Endodermal cell (in vitro differentiated cells): ENCODE measurements at regions not wholly inside any gene's neighbourhood (a gene's known extent, or its start where the extent isn't known, plus 50 kb on each side); places are given as distances from the start of the nearest gene placed in this dataset.

Source experiments
- DNase-seq: peaks from one replicate; pipeline ENCODE4 v3.0.0-alpha.2; 2017
- H3K27ac ChIP-seq: 2 replicates; pipeline ENCODE4 v1.5.1; 2013; ENCODE audit warnings: mild to moderate bottlenecking, low read depth, low read length, moderate library complexity
- H3K27me3 ChIP-seq: 2 replicates; pipeline ENCODE4 v1.6.1; 2013; ENCODE audit warnings: mild to moderate bottlenecking, low read length, moderate library complexity; ENCODE audit not compliant: insufficient read depth, control insufficient read depth, poor library complexity, severe bottlenecking
- H3K36me3 ChIP-seq: 2 replicates; pipeline ENCODE4 v1.7.0; 2013; ENCODE audit warnings: mild to moderate bottlenecking, low read length, moderate library complexity; ENCODE audit not compliant: control insufficient read depth, insufficient read depth
- H3K4me1 ChIP-seq: one replicate; pipeline ENCODE4 v1.7.0; 2013; ENCODE audit warnings: low read length; ENCODE audit not compliant: control insufficient read depth, insufficient read depth
- H3K4me3 ChIP-seq: 2 replicates; pipeline ENCODE4 v1.5.1; 2013; ENCODE audit warnings: mild to moderate bottlenecking, low read length, moderate library complexity
- H3K9ac ChIP-seq: 2 replicates; pipeline ENCODE4 v1.6.1; 2013; ENCODE audit warnings: mild to moderate bottlenecking, low read length, moderate library complexity; ENCODE audit not compliant: poor library complexity, severe bottlenecking; ENCODE audit errors: extremely low read depth
- H3K9me3 ChIP-seq: 2 replicates; pipeline ENCODE4 v1.6.1; 2013; ENCODE audit warnings: mild to moderate bottlenecking, low read length, moderate library complexity; ENCODE audit not compliant: control insufficient read depth
- H3K27ac Mint-ChIP-seq: 2 replicates; pipeline ENCODE4 v1.8.0; 2020; ENCODE audit warnings: mixed read lengths
- H3K27me3 Mint-ChIP-seq: 2 replicates; pipeline ENCODE4 v1.8.0; 2021; ENCODE audit warnings: mild to moderate bottlenecking, mixed read lengths; ENCODE audit not compliant: insufficient read depth
- H3K36me3 Mint-ChIP-seq: 2 replicates; pipeline ENCODE4 v1.8.0; 2020; ENCODE audit warnings: low read depth, mixed read lengths
- H3K4me1 Mint-ChIP-seq: 2 replicates; pipeline ENCODE4 v1.8.0; 2020; ENCODE audit warnings: mixed read lengths
- H3K4me3 Mint-ChIP-seq: 2 replicates; pipeline ENCODE4 v1.8.0; 2020; ENCODE audit warnings: mild to moderate bottlenecking, moderate library complexity, mixed read lengths
- H3K9me3 Mint-ChIP-seq: 2 replicates; pipeline ENCODE4 v1.8.0; 2020; ENCODE audit warnings: mild to moderate bottlenecking, mixed read lengths
- WGBS, 2 experiments: methylation state at CpG; one replicate each; pipeline versions ENCODE4 v1.1.5 to v1.1.7; 2013; ENCODE audit warnings: missing lambda C conversion rate in 2 of 2, mixed read lengths in 1 of 2; ENCODE audit not compliant: insufficient coverage in 1 of 2, insufficient read length in 1 of 2; 5-methylcytosine and 5-hydroxymethylcytosine counted together
- TF ChIP-seq, protein P1 (sequence below): fragments of 200-600 bp; sonication (generic); conservative IDR thresholded peaks from 2 replicates; pipeline ENCODE4 v1.5.0; 2021; ENCODE audit warnings: antibody characterized with exemption, mild to moderate bottlenecking

DNA sequence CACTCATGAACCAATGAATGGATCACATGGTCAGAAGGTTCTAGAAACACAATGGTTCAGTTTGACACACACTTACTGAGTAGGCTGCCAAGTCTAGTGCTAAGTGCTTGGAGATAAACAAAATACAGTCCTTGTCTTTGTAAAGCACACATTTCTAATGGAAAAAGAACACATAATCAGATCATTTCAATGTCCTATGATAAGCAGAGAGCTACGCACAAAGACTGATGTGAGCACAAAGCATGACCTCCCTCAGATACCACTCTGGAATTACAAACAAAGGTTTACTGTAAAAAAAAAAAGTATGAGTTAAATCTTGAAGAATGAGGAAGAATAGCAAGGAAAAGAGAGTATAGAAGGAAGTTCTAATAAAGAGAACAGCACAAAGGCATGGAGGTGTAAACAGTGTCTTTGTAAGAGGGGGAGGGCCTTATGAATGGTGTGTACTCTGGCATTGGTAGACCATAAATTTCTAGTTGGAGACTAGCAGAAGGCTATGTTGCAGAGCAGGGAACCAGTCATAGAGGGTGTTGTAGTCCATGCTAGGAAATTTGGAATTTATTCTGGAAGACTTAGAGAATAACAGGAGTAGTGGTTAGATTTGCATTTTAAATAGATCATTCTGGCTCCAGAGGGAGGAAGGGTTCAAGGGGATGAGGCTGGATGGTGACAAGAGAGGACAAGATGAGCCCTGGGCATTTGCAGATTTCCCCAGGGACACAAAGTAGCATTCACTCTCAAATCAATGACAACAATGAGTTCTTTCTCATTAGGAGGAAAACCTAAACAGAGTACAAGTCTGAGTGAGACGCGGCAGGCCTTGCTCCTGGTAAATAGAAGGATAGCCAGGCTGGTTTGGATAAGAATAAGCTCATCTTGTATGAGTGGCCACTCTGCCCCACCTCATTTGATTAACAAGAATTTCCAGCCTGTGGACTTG lies 468.0 kb downstream of the TOX3 start:
- no peak for DNase-seq
- Mint-ChIP-seq H3K9me3 (no peaks in the 10 kb centered on the region), H3K27ac (no peak overlapping the region), H3K4me1 (no peaks in the 10 kb centered on the region), H3K36me3 (no peaks in the 10 kb centered on the region), H3K4me3 (no peak overlapping the region), H3K27me3 (no peaks in the 10 kb centered on the region)
- H3K9ac ChIP-seq: no peak overlapping the region
- TF ChIP-seq, protein P1, sequence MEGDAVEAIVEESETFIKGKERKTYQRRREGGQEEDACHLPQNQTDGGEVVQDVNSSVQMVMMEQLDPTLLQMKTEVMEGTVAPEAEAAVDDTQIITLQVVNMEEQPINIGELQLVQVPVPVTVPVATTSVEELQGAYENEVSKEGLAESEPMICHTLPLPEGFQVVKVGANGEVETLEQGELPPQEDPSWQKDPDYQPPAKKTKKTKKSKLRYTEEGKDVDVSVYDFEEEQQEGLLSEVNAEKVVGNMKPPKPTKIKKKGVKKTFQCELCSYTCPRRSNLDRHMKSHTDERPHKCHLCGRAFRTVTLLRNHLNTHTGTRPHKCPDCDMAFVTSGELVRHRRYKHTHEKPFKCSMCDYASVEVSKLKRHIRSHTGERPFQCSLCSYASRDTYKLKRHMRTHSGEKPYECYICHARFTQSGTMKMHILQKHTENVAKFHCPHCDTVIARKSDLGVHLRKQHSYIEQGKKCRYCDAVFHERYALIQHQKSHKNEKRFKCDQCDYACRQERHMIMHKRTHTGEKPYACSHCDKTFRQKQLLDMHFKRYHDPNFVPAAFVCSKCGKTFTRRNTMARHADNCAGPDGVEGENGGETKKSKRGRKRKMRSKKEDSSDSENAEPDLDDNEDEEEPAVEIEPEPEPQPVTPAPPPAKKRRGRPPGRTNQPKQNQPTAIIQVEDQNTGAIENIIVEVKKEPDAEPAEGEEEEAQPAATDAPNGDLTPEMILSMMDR: no peak
- 96% methylated on average over 3 of the region's 3 CpGs; no CpG with 5 or more reads in 1 of the 2 experiments for WGBS, 2 experiments
- H3K27me3 ChIP-seq: no peaks in the 10 kb centered on the region
- H3K27ac ChIP-seq: no peak overlapping the region
- no peaks in the 10 kb centered on the region for H3K36me3 ChIP-seq
- no peak overlapping the region for H3K4me3 ChIP-seq
- no peaks in the 10 kb centered on the region for H3K4me1 ChIP-seq
- no peaks in the 10 kb centered on the region for H3K9me3 ChIP-seq

DNA sequence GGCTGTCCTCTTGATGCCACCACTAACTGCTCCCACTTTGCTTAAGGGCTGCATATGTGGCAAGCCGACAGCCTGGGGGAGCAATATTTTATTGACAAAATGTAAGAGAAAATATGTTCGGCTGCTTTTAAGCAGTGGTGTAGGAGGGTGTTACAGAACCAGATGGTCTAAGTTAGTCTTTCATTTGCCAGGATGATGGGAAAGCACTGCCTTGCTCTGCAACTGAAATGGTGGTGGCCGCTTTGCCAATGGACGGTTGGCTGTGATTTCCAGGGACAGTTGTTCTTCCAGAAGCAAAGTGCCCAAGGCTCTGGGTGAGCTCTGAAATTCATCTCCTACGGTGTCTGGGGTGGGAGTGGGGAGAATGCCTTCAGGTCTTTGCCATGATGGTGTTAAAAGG lies 469.3 kb downstream of the TOX3 start:
- Histone ChIP-seq H3K4me1 (no peaks in the 10 kb centered on the region), H3K36me3 (no peaks in the 10 kb centered on the region), H3K27ac (no peak overlapping the region), H3K27me3 (no peaks in the 10 kb centered on the region), H3K9me3 (no peaks in the 10 kb centered on the region), H3K4me3 (no peak overlapping the region), H3K9ac (no peak overlapping the region)
- H3K9me3 Mint-ChIP-seq: no peaks in the 10 kb centered on the region
- TF ChIP-seq, protein P1: no peak
- H3K4me1 Mint-ChIP-seq: no peaks in the 10 kb centered on the region
- H3K27me3 Mint-ChIP-seq: no peaks in the 10 kb centered on the region
- H3K4me3 Mint-ChIP-seq: no peak overlapping the region
- WGBS, 2 experiments: 80 to 93% methylated on average over 1 to 5 of the region's 5 CpGs
- DNase-seq: no peak
- no peaks in the 10 kb centered on the region for H3K36me3 Mint-ChIP-seq
- H3K27ac Mint-ChIP-seq: no peak overlapping the region

DNA sequence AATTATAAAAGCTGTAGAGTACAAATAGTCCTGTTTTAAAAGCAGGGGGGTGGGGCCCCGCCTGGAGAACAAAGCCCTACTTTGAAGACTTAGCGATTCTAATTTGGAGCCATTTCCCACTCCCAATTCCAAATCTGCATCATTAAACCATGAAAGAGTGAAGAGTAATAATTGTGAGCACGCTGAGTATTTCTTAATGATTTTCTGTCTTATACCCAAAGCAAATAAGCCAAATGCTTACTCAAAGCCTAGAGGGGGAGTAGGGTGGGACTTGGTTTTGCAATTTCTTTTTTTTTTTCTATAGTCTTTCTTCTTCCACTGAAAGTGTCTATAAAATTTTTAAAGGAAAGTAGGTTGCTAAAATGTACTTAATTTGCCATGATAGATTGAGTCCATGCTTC lies 470.1 kb downstream of the TOX3 start:
- Mint-ChIP-seq H3K9me3 (no peaks in the 10 kb centered on the region), H3K4me3 (no peak overlapping the region), H3K27ac (no peak overlapping the region), H3K4me1 (no peaks in the 10 kb centered on the region), H3K27me3 (no peaks in the 10 kb centered on the region), H3K36me3 (no peaks in the 10 kb centered on the region)
- Histone ChIP-seq H3K27me3 (no peaks in the 10 kb centered on the region), H3K36me3 (no peaks in the 10 kb centered on the region), H3K9ac (no peak overlapping the region), H3K9me3 (no peaks in the 10 kb centered on the region), H3K4me1 (no peaks in the 10 kb centered on the region), H3K4me3 (no peak overlapping the region), H3K27ac (no peak overlapping the region)
- DNase-seq: no peak
- WGBS, 2 experiments: 96% methylated on average over 3 of the region's 3 CpGs; no CpG with 5 or more reads in 1 of the 2 experiments
- TF ChIP-seq, protein P1: no peak
